ENCODE measurements at regions not wholly inside any gene's neighbourhood (a gene's known extent, or its start where the extent isn't known, plus 50 kb on each side); places are given as distances from the start of the nearest gene placed in this dataset.

DNA sequence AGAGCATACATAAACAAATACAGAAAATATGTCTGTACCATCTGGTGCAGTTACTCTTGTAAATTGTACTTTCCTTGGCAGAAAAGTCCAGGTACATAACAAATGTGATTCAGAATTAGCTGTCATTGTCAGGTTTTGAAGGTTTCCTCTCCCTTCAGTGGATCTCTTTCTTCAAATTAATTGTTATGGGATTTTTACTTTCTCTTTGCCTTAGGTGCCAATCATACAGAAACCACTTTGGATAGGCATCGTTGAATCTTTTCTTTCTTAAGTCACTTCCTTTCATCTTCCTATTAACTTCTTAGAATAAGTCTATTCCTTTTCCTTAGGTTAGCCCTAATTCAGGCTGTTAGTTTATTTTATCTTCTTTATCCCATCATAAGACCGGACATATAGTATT, 1992.1 kb upstream of the IGFBP7 start:
- no peak for DNase-seq
- no peaks in the 10 kb centered on the region for H3K27me3 Mint-ChIP-seq (ENCODE audit: low read depth)
- no peak overlapping the region for H3K9ac ChIP-seq (ENCODE audit: extremely low read depth, insufficient read length, low read length)
- H3K4me1 Mint-ChIP-seq = no peaks in the 10 kb centered on the region
- H2BK120ac ChIP-seq (ENCODE audit: low read depth, low read length, poor library complexity, severe bottlenecking) = no peak overlapping the region
- H2AFZ ChIP-seq (ENCODE audit: low read length) = no peak overlapping the region
- no peaks in the 10 kb centered on the region for H3K79me1 ChIP-seq (ENCODE audit: insufficient read depth, low read depth, low read length, poor library complexity, severe bottlenecking)
- H2BK15ac ChIP-seq (ENCODE audit: low read depth, low read length) = no peak overlapping the region
- no peak overlapping the region for H3K4me3 Mint-ChIP-seq
- H3T11ph ChIP-seq (ENCODE audit: low read length) = no peak overlapping the region
- H3K27ac Mint-ChIP-seq = no peak overlapping the region
- TF ChIP-seq, protein P1, sequence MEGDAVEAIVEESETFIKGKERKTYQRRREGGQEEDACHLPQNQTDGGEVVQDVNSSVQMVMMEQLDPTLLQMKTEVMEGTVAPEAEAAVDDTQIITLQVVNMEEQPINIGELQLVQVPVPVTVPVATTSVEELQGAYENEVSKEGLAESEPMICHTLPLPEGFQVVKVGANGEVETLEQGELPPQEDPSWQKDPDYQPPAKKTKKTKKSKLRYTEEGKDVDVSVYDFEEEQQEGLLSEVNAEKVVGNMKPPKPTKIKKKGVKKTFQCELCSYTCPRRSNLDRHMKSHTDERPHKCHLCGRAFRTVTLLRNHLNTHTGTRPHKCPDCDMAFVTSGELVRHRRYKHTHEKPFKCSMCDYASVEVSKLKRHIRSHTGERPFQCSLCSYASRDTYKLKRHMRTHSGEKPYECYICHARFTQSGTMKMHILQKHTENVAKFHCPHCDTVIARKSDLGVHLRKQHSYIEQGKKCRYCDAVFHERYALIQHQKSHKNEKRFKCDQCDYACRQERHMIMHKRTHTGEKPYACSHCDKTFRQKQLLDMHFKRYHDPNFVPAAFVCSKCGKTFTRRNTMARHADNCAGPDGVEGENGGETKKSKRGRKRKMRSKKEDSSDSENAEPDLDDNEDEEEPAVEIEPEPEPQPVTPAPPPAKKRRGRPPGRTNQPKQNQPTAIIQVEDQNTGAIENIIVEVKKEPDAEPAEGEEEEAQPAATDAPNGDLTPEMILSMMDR (conservative IDR thresholded peaks at IDR 0.05) = no peak
- no peaks in the 10 kb centered on the region for H3K27me3 ChIP-seq (ENCODE audit: insufficient read depth, low read length)
- H3K27ac ChIP-seq (ENCODE audit: insufficient read length, low read depth, low read length) = no peak overlapping the region
- no peaks in the 10 kb centered on the region for H3K79me2 ChIP-seq (ENCODE audit: insufficient read depth, low read length)
- H4K5ac ChIP-seq (ENCODE audit: insufficient read length, low read depth, low read length) = no peak overlapping the region
- H3K23me2 ChIP-seq (ENCODE audit: insufficient read length, low read depth, low read length, poor library complexity, severe bottlenecking) = no peaks in the 10 kb centered on the region
- no peak overlapping the region for H3K14ac ChIP-seq (ENCODE audit: insufficient read depth, low read length)
- no peaks in the 10 kb centered on the region for H3K36me3 Mint-ChIP-seq (ENCODE audit: insufficient read depth in 1 of 3, low read depth in 3 of 3)
- no peak overlapping the region for H2BK12ac ChIP-seq (ENCODE audit: insufficient read length, low read depth, low read length)
- no peak overlapping the region for H4K8ac ChIP-seq (replicated peaks; ENCODE audit: insufficient read length, low read depth, low read length)
- H3K56ac ChIP-seq (ENCODE audit: insufficient read length, low read depth, low read length) = no peak overlapping the region
- no peak overlapping the region for H3K4me2 ChIP-seq (ENCODE audit: insufficient read depth, insufficient read length, low read length)
- no peak overlapping the region for H2BK5ac ChIP-seq (ENCODE audit: insufficient read length, low read length)
- H2AK5ac ChIP-seq (ENCODE audit: insufficient read length, low read length) = no peak overlapping the region
- no peak overlapping the region for H3K18ac ChIP-seq (ENCODE audit: insufficient read length, low read depth, low read length)
- H2BK20ac ChIP-seq (ENCODE audit: low read depth, low read length, poor library complexity, severe bottlenecking) = no peak overlapping the region
- no peak overlapping the region for H3K4ac ChIP-seq (ENCODE audit: low read depth, low read length)
- no peaks in the 10 kb centered on the region for H4K20me1 ChIP-seq (ENCODE audit: control insufficient read depth, insufficient read depth, insufficient read length)
- no peaks in the 10 kb centered on the region for H3K9me3 Mint-ChIP-seq
- no CpG with 5 or more reads among the region's 2 CpGs for WGBS (ENCODE audit: extremely low coverage, insufficient read length, low lambda C conversion rate)
- no peaks in the 10 kb centered on the region for H3K9me3 ChIP-seq (ENCODE audit: control insufficient read depth, low read depth, low read length)
- no peaks in the 10 kb centered on the region for H3K4me1 ChIP-seq (ENCODE audit: insufficient read depth, low read length)
- H3K23ac ChIP-seq (ENCODE audit: insufficient read length, low read depth, low read length) = no peak overlapping the region
- H4K91ac ChIP-seq (ENCODE audit: insufficient read length, low read depth, low read length) = no peak overlapping the region

Data from H9 (cell line).